Body of pancreas (tissue), 4 donors: ENCODE measurements at regions not wholly inside any gene's neighbourhood (a gene's known extent, or its start where the extent isn't known, plus 50 kb on each side); places are given as distances from the start of the nearest gene placed in this dataset.

ENCODE experiments used
- CTCF ChIP-seq, 7 experiments: fragments of 450-650 bp in 4 of 7; fragments of 200-600 bp in 3 of 7; sonication (generic) in 3 of 7; IDR thresholded peaks; one replicate each; pipeline ENCODE4 v1.5.1; 2016 to 2019; ENCODE audit warnings: antibody characterized with exemption in 7 of 7
- POLR2A ChIP-seq, 3 donors: fragments of 450-650 bp; IDR thresholded peaks; one replicate each; pipeline ENCODE4 v1.6.1; 2016; ENCODE audit warnings: antibody characterized with exemption in 3 of 3, mild to moderate bottlenecking in 2 of 3

GRCh38 chr13:89862691-89863036 lies 1484.8 kb upstream of the MIR17HG start:
- no peak for TF ChIP-seq CTCF (IDR thresholded peaks at IDR 0.05)
- TF ChIP-seq POLR2A (IDR thresholded peaks at IDR 0.05) = no peak
